Spleen (tissue), 7 donors: ENCODE measurements at regions not wholly inside any gene's neighbourhood (a gene's known extent, or its start where the extent isn't known, plus 50 kb on each side); places are given as distances from the start of the nearest gene placed in this dataset.

Experiments
- POLR2AphosphoS5 ChIP-seq, 3 donors: sonication (generic); formaldehyde crosslinking; IDR thresholded peaks; one replicate each; pipeline ENCODE4 v1.5.1; 2017; ENCODE audit warnings: antibody characterized with exemption in 3 of 3
- TF ChIP-seq, protein P1 (sequence below), 11 experiments: fragments of 200-600 bp in 7 of 11; fragments of 450-650 bp in 4 of 11; sonication (generic) in 4 of 11; IDR thresholded peaks in 8 of 11; conservative IDR thresholded peaks in 3 of 11; 1 replicate in 7 of 11; 2 replicates in 4 of 11; pipeline versions ENCODE4 v1.4.0 to v1.8.0; 2016 to 2021; ENCODE audit warnings: antibody characterized with exemption in 11 of 11, inconsistent platforms in 4 of 11, mild to moderate bottlenecking in 1 of 11
- donor health status: DM: no; HTN: no; CAD: no; lungs with moderate emphysema.
- donor health status: DM: no; HTN: no; CAD: no.
- donor health status: DM: no; HTN: no; CAD: no.

- TF ChIP-seq, protein P1, sequence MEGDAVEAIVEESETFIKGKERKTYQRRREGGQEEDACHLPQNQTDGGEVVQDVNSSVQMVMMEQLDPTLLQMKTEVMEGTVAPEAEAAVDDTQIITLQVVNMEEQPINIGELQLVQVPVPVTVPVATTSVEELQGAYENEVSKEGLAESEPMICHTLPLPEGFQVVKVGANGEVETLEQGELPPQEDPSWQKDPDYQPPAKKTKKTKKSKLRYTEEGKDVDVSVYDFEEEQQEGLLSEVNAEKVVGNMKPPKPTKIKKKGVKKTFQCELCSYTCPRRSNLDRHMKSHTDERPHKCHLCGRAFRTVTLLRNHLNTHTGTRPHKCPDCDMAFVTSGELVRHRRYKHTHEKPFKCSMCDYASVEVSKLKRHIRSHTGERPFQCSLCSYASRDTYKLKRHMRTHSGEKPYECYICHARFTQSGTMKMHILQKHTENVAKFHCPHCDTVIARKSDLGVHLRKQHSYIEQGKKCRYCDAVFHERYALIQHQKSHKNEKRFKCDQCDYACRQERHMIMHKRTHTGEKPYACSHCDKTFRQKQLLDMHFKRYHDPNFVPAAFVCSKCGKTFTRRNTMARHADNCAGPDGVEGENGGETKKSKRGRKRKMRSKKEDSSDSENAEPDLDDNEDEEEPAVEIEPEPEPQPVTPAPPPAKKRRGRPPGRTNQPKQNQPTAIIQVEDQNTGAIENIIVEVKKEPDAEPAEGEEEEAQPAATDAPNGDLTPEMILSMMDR (IDR thresholded peaks at IDR 0.05 in 8 of 11, conservative IDR thresholded peaks at IDR 0.05 in 3 of 11): no peak
- TF ChIP-seq POLR2AphosphoS5 (IDR thresholded peaks at IDR 0.05): no peak
Measured at GRCh38 chr13:58978331-58978730, 1185.4 kb downstream of the DIAPH3 start.
